Natural killer cell (primary cell): ENCODE measurements at regions not wholly inside any gene's neighbourhood (a gene's known extent, or its start where the extent isn't known, plus 50 kb on each side); places are given as distances from the start of the nearest gene placed in this dataset.

Experiments
- ATAC-seq, 3 donors: fragments of 150-1000 bp in 2 of 3; fragments of 200-7000 bp in 1 of 3; cut with Tn5 transposase; 1 replicate in 1 of 3; 2 replicates in 2 of 3; pipeline ENCODE4 v1.10.0; 2021; ENCODE audit warnings: mild to moderate bottlenecking in 2 of 3, moderate library complexity in 2 of 3
- DNase-seq, 2 donors: peaks; one replicate each; pipeline versions ENCODE4 v3.0.0 to v3.0.0-alpha.2; 2013 to 2021; ENCODE audit warnings: mixed read lengths in 1 of 2
- H3K27ac ChIP-seq: one replicate; pipeline ENCODE4 v1.5.1; 2013; ENCODE audit warnings: mild to moderate bottlenecking, low read length
- H3K27me3 ChIP-seq: one replicate; pipeline ENCODE4 v1.6.1; 2013; ENCODE audit warnings: low read length; ENCODE audit not compliant: control insufficient read depth, insufficient read depth
- H3K36me3 ChIP-seq: one replicate; pipeline ENCODE4 v1.6.1; 2013; ENCODE audit warnings: low read length; ENCODE audit not compliant: control insufficient read depth, insufficient read depth
- H3K4me1 ChIP-seq: one replicate; pipeline ENCODE4 v1.6.1; 2013; ENCODE audit warnings: low read length; ENCODE audit not compliant: control insufficient read depth, insufficient read depth
- H3K4me3 ChIP-seq: one replicate; pipeline ENCODE4 v1.5.1; 2013; ENCODE audit warnings: low read length
- H3K9me3 ChIP-seq: one replicate; pipeline ENCODE4 v1.6.1; 2013; ENCODE audit warnings: low read length; ENCODE audit not compliant: control insufficient read depth, insufficient read depth
- H3K27ac Mint-ChIP-seq, 2 donors: one replicate each; pipeline ENCODE4 v1.8.0; 2022; ENCODE audit warnings: mild to moderate bottlenecking in 2 of 2, mixed read lengths in 2 of 2, moderate library complexity in 1 of 2
- H3K27me3 Mint-ChIP-seq, 2 donors: one replicate each; pipeline ENCODE4 v1.8.0; 2022; ENCODE audit warnings: low read depth in 2 of 2, mixed read lengths in 2 of 2
- H3K36me3 Mint-ChIP-seq: one replicate; pipeline ENCODE4 v1.8.0; 2022; ENCODE audit warnings: mixed read lengths
- H3K4me1 Mint-ChIP-seq, 2 donors: one replicate each; pipeline ENCODE4 v1.8.0; 2022; ENCODE audit warnings: mixed read lengths in 2 of 2
- H3K4me3 Mint-ChIP-seq: one replicate; pipeline ENCODE4 v1.8.0; 2022; ENCODE audit warnings: mild to moderate bottlenecking, moderate library complexity, mixed read lengths
- H3K9me3 Mint-ChIP-seq, 2 donors: one replicate each; pipeline ENCODE4 v1.8.0; 2022; ENCODE audit warnings: mixed read lengths in 2 of 2
- CTCF ChIP-seq: fragments of 200-600 bp; IDR thresholded peaks from one replicate; pipeline ENCODE4 v1.8.0; 2022; ENCODE audit warnings: antibody characterized with exemption
- WGBS: methylation state at CpG from one replicate; pipeline ENCODE4 v1.1.7; 2013; ENCODE audit warnings: missing lambda C conversion rate; ENCODE audit not compliant: insufficient coverage; 5-methylcytosine and 5-hydroxymethylcytosine counted together
- intact Hi-C: fragments of 100-400 bp; cut with micrococcal nuclease; formaldehyde crosslinking; loops from one replicate; pipeline ENCODE4 v1.14.2; 2022

DNA sequence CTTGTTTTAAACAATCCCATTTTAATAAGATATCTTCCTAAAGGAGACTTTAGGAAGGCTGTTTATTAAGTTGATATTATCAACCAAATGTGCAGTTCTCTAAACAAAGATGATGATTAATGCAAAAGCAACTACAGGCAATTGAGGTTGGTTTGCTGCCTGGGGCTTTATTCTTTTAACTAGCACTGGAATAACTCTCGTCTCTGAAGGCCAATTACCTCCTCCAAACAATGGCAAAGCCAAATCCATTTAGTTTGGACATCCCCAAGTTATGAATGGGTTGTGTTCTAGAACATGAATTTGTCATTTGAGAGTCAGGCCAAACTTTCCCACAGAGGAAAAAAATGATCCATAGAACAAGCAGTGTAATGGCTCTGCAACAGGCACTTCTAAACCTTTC lies 114.1 kb downstream of the SLC16A9 start:
- H3K36me3 ChIP-seq: no peaks in the 10 kb centered on the region
- Mint-ChIP-seq H3K4me3 (no peak overlapping the region), H3K36me3 (no peaks in the 10 kb centered on the region), H3K27me3 (peaks cover 0 to 5% of the 10 kb centered on the region in 2 donors), H3K27ac (no peak overlapping the region), H3K4me1 (peaks cover 0 to 4% of the 10 kb centered on the region in 2 donors), H3K9me3 (no peaks in the 10 kb centered on the region)
- H3K4me3 ChIP-seq: no peak overlapping the region
- no peak for TF ChIP-seq CTCF
- H3K4me1 ChIP-seq: no peaks in the 10 kb centered on the region
- intact Hi-C loops: no loop called here
- H3K27ac ChIP-seq: no peak overlapping the region
- H3K27me3 ChIP-seq: no peaks in the 10 kb centered on the region
- WGBS: no CpG with 5 or more reads among the region's 1 CpG
- no peaks in the 10 kb centered on the region for H3K9me3 ChIP-seq
- no peak for DNase-seq
- ATAC-seq: no peak

DNA sequence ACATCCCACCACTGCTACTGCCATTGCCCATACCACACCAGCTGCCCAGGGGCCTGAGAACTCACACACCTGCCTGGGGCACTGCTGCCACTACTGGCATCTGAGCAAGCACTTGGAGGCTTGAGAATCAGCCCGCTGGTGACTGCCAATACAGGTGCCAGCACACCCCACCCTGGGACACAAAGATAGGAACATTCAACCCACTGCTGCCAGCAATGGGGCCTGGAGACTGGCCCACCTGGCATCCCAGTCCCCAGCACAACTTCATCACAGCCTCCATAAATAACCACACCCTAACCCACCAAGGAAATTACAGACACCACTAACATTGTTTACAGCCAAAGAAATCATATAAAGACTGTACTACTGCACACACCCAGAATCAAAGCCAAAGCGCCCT lies 115.9 kb downstream of the SLC16A9 start:
- no peaks in the 10 kb centered on the region for H3K36me3 ChIP-seq
- no peaks in the 10 kb centered on the region for H3K4me1 ChIP-seq
- peaks cover 0 to 4% of the 10 kb centered on the region in 2 donors for H3K4me1 Mint-ChIP-seq
- H3K9me3 ChIP-seq: no peaks in the 10 kb centered on the region
- H3K27ac Mint-ChIP-seq: no peak overlapping the region
- H3K9me3 Mint-ChIP-seq: no peaks in the 10 kb centered on the region
- H3K27me3 ChIP-seq: no peaks in the 10 kb centered on the region
- TF ChIP-seq CTCF: no peak
- 81% methylated on average over 2 of the region's 2 CpGs for WGBS
- H3K4me3 Mint-ChIP-seq: no peak overlapping the region
- H3K36me3 Mint-ChIP-seq: no peaks in the 10 kb centered on the region
- no peak overlapping the region for H3K27ac ChIP-seq
- no peak overlapping the region for H3K4me3 ChIP-seq
- peaks cover 0 to 5% of the 10 kb centered on the region in 2 donors for H3K27me3 Mint-ChIP-seq
- ATAC-seq: peak in 1 of 3 donors; percentile 24
- intact Hi-C loops: no loop called here
- DNase-seq: no peak

GRCh38 chr10:59589796-59590195 lies 119.9 kb downstream of the SLC16A9 start:
- H3K4me1 Mint-ChIP-seq: peaks cover 0 to 4% of the 10 kb centered on the region in 2 donors
- no peak for DNase-seq
- 93% methylated on average over 4 of the region's 6 CpGs for WGBS
- TF ChIP-seq CTCF: no peak
- ATAC-seq: no peak
- Histone ChIP-seq H3K27ac (no peak overlapping the region), H3K36me3 (no peaks in the 10 kb centered on the region), H3K4me1 (no peaks in the 10 kb centered on the region), H3K9me3 (no peaks in the 10 kb centered on the region), H3K27me3 (no peaks in the 10 kb centered on the region), H3K4me3 (no peak overlapping the region)
- no peak overlapping the region for H3K27ac Mint-ChIP-seq
- H3K36me3 Mint-ChIP-seq: no peaks in the 10 kb centered on the region
- intact Hi-C loops: no loop called here
- no peak overlapping the region for H3K4me3 Mint-ChIP-seq
- H3K9me3 Mint-ChIP-seq: no peaks in the 10 kb centered on the region
- H3K27me3 Mint-ChIP-seq: peaks cover 0 to 5% of the 10 kb centered on the region in 2 donors

- Mint-ChIP-seq H3K27me3 (peaks cover 0 to 2% of the 10 kb centered on the region in 2 donors), H3K27ac (no peak overlapping the region), H3K4me1 (peaks cover 0 to under 1% of the 10 kb centered on the region in 2 donors), H3K36me3 (no peaks in the 10 kb centered on the region), H3K4me3 (no peak overlapping the region), H3K9me3 (no peaks in the 10 kb centered on the region)
- intact Hi-C loops: no loop called here
- Histone ChIP-seq H3K9me3 (no peaks in the 10 kb centered on the region), H3K27me3 (no peaks in the 10 kb centered on the region), H3K36me3 (no peaks in the 10 kb centered on the region), H3K4me3 (no peak overlapping the region), H3K4me1 (no peaks in the 10 kb centered on the region), H3K27ac (no peak overlapping the region)
- DNase-seq (no peak), ATAC-seq (no peak)
- WGBS: 85% methylated on average over 5 of the region's 6 CpGs
- no peak for TF ChIP-seq CTCF
Observed at GRCh38 chr10:59588791-59589190, 120.9 kb downstream of the SLC16A9 start.
